GM21737 (cell line): ENCODE measurements at regions not wholly inside any gene's neighbourhood (a gene's known extent, or its start where the extent isn't known, plus 50 kb on each side); places are given as distances from the start of the nearest gene placed in this dataset.
"Not testable (repeated sequence)": the region's sequence is repeated elsewhere in the genome, so short reads cannot be mapped to it uniquely, and the experiment has no call there.

Source experiments
- ATAC-seq: cut with Tn5 transposase; IDR thresholded peaks from one replicate; pipeline ENCODE4 v1.9.1; 2021; ENCODE audit warnings: mild to moderate bottlenecking, moderate library complexity; ENCODE audit not compliant: unreplicated experiment

DNA sequence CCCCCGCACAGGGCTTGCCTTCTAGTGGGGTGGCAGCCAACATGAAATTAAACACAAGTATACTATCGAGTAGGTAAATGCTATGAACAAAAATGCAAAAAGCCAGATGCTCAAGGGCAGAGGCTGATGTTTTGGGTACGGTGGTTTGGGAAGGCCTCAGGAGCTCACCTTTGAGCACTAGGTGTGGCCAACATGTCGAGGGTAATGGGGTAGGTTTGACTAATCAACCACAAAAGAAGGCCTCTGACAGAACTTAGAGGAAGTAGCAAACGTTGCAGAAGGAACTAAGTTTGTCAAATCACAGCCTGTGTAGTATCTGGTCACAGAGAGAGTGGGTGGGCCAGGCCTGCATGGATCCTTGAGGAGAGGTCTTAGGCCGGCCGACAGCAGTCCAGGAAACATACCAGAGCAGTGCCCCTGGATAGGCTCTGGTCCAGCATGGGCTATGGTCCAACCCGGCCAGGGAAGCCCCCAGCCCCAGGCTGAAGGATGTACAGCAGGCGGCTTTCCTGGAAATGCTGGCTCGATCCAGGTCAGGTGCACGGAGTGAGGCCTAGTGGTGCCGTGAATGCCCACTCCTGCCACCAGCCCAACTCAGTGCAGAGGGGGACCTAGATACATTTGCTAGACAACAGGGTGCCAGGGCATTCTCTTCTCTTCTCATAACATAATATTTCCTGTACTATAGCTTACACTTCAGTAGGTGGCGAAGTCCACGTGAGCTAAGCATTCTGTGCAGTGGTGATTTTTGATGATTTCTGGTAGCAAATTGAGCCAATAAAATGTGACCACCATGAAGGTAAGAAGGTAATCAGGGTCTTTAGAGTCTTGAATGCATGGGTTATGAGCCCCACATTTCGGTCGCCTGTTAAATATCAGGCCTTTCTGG lies 56.3 kb upstream of the CD93 start:
- ATAC-seq: no peak

DNA sequence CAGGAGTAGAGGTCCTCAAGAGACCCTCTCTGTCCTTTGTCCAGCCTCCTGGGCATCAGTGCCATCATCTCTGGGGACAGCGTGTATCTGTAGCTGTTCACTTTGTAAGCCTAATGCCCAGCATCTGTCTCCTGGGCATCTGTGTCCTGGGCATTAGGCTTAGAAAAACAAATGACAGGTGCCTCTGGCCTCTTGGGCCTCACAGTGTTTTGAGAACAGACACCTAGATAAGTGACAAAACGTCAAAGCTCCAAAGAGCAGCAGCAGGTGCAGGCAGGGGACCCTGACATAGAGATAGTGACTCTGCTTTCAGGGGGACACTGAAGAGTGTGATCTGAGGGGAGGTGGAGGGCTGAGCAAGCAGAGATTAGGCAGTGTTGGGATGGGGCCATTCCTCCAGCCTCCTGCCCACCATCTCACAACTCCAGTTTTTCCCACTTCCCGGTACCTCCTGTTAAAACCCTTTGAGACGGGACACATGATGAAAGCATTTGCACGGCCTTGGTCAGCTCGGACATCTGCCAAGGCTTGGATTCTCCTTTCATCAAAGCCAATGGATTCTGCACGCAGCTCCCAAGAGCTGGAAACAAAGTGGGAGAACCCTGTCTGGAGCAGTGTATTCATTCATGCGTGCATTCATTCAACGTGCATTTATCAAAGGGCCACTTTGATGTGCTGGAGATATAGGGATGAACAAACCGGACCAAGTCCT lies 55.5 kb upstream of the CD93 start:
- no peak for ATAC-seq

GRCh38 chr20:23140991-23141390 lies 54.9 kb upstream of the CD93 start:
- no peak for ATAC-seq

DNA sequence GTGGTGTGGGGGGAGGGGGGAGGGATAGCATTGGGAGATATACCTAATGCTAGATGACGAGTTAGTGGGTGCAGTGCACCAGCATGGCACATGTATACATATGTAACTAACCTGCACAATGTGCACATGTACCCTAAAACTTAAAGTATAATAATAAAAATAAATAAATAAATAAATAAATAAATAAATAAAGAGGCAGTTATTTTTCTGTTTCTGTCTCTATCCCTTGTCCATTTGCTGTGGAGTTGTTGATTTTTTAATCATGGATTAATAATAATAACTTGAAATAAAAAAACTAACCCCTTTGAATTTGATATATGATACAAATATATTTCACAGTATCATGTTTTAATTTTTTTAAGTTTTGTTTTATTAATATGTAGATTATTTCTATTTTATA lies 53.9 kb upstream of the CD93 start:
- ATAC-seq: not testable (repeated sequence)

DNA sequence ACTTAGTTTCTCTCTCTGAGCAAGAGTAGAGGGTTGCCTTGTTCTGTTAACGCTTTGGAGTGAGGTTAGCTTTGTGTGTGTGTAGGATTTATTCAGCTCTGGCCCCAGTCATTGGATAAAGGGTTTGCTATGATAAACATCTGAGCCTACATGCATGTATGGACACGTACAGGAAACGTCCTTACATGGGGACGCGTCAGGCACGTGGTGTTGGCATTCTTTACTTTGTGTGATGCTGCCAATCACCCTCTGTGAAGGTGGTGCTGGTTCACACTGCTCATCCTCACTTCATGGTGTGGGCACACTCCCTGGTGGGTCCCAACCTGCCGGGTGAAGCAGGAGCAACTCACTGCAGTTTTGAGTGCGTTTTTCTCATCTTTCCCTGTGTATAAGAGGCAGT lies 53.4 kb upstream of the CD93 start:
- ATAC-seq: no peak

GRCh38 chr20:23138682-23139081 lies 52.6 kb upstream of the CD93 start:
- ATAC-seq: no peak

- no peak for ATAC-seq
These were observed 52.1 kb upstream of the CD93 start for GRCh38 chr20:23138226-23138625.

- no peak for ATAC-seq
These were observed 51.0 kb upstream of the CD93 start for GRCh38 chr20:23136893-23137745.

GRCh38 chr20:23135449-23136420 lies 49.6 kb upstream of the CD93 start:
- no peak for ATAC-seq
